LoVo (cell line): ENCODE measurements at regions not wholly inside any gene's neighbourhood (a gene's known extent, or its start where the extent isn't known, plus 50 kb on each side); places are given as distances from the start of the nearest gene placed in this dataset.
"Not testable (repeated sequence)": the region's sequence is repeated elsewhere in the genome, so short reads cannot be mapped to it uniquely, and the experiment has no call there.

Source experiments
- DNase-seq: peaks from one replicate; pipeline ENCODE4 v3.0.0-alpha.2; 2016; ENCODE audit warnings: low spot score

DNA sequence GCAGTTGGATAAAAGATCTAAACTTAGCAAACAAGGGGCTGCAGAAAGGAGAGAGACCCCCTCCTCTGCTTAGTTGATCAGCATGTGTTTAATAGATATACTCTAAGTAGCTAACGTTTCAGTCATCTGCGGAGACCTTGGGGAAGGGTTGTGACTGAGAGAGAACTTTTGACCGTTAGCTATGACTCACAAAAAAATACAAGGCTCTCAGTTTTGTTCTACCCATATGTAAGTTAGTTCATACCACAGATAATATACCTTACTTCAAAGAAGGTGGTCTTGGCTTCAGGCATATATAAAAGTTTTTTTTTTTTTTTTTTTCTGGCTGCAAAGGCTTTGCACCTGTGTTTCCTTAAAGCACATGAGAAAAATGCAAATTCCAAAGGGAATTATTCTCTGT is 258.9 kb downstream of the GJA1 start:
- DNase-seq: no peak

DNA sequence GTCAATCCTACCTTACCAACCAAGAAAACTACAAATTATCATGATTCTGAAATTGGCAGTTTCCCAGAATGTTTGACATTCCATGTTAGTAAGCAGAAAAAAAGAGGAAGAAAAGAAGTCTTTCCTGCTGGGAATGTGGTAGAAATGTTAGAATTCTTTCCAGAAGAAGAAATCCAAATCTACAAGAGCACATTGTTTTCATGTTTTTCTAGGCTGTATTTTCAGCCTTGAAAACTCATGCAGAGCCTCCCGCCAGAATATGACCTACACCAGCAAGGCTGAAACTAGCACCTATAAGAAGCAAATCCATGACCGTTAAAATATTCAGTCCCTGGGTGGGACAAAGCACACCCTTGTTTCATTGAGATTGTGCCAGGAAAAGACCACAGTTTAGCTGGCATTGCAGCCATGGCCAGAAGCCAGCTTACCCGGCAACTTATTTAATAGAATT is 259.4 kb downstream of the GJA1 start:
- no peak for DNase-seq

DNA sequence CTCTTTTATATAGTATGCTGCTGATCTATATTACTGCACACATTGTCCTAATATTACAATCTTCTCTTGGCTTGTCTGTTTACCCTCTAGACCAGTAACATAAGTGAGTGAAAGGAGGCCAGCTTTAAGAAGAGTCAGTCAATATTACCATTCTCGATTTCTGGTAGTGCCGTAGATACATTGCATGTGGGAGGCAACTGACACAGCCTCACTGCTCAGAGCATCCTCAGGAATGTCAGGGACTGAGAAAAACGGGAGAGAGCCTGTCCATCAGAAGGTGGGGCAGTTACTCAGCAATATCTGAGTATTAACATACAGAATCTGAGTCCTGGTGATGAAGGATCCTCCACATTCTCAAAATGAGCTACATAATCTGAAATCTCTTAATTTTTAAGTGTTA is 259.9 kb downstream of the GJA1 start:
- DNase-seq: no peak

DNA sequence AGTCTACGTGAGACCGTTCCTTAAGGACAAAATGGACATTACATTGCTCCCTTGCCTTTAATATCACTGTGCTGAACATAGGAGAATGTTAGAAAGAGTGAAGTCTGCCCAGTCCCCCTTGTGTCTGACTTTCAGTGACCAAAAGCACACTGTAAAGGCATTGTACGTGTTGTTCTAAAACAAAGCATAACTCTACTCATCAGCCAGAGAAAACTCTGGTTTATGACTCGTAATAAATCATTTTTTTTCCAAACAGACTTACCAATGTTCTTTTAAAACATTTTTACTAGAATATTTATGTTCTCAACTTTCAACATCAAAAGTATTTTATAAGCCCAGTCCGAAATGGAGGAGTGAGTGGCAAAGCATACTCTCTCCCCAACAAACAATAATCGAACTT is 262.5 kb downstream of the GJA1 start:
- no peak for DNase-seq

DNA sequence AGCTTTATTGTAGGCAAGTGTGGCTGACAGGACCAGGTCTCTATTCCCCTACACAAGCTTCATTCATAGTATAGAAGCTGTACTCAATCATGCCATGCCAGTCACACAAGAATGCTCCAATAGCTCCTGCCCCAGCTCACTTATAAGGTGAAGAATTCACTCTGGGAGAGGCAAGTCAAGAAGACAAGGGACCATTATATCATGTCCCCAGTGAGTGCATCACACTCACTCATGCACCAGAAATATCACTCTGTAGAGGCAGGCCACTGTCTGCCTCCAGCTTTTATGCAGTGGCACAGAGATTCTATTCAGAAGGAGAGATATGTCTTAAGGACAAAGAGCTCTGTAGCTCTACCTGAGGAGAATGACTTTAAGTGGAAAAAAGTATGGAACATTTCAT is 263.2 kb downstream of the GJA1 start:
- no peak for DNase-seq

DNA sequence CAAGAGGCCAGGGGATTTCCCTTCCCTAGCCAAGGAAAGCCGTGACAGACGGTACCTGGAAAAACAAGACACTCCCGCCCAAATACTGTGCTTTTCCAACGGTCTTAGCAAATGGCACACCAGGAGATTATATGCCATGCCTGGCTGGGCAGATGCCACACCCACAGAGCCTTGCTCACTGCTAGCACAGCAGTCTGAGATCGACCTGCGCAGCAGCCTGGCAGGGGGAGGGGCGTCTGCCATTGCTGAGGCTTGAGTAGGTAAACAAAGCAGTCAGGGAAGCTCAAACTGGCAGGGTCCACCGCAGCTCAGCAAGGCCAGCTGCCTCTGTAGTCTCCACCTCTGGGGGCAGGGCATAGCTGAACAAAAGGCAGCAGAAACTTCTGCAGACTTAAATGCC is 267.7 kb downstream of the GJA1 start:
- not testable (repeated sequence) for DNase-seq

DNA sequence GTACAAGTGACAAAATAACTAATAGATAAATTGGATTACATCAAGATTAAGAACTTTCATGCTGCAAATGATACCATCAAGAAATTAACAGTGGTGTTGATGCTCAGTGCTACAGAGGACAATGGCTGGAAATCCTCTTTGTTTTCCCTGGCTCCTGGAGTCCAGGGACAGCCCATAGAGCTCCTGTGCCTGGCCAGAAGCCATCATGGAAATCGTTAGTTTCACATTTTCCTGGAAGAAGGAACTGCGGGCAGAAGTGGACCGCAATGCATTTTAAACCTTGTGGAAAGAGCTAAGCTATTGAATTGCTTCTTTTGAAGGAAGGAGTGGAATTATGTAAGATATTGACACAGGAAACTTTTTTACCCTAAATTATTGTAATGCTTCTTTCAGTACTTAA is 276.0 kb downstream of the GJA1 start:
- no peak for DNase-seq

DNA sequence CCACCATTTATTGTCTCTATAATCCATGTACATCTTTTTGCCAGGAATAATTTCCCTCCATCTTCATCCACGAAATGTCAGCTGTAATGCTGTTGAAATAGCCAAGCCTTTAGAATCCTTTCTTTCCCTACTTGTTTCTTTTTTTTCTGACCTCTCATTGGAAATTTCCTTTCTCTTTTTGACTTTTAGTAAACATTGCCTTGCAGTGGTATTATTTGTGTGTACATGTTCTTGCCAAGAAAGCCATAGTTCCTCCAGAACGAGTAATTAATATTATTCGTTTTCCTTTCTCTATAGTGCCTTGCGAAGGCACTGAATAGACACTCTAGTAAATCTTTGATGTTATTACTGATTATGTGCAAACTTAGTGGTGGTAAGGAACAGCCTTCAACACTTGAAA is 282.2 kb downstream of the GJA1 start:
- no peak for DNase-seq

DNA sequence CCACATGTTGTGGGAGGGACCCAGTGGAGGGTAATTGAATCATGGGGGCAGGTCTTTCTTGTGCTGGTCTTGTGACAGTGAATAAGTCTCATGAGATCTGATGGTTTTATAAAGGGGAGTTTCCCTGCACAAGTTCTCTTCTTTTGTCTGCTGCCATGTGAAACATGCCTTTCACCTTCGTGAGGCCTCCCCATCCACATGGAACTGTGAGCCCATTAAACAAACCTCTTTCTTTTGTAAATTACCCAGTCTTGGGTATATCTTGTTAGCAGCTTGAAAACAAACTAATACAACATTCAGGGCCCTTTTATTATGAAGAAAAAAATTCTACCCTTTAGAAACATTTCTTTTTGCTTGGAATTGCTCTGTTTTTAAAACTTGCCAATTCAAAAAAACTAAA is 285.4 kb downstream of the GJA1 start:
- DNase-seq: not testable (repeated sequence)

DNA sequence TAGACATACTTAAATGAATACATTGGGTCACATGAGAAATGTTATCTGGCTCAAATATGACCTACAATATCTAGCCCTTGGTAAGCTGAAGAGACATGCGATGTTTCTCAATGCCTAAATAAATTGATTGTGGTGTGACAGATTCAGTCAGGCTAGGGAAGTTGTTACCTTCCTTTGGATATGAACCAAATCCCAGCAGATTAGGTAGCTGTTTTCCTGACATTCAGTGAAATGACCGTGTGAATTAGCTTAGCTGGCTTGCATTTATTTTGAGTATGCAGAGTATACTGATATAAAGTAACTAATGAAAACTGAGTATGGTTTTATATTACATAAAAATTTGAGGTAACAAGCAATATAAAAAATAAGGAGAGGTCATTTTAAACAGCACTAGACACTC is 288.2 kb downstream of the GJA1 start:
- DNase-seq: no peak

DNA sequence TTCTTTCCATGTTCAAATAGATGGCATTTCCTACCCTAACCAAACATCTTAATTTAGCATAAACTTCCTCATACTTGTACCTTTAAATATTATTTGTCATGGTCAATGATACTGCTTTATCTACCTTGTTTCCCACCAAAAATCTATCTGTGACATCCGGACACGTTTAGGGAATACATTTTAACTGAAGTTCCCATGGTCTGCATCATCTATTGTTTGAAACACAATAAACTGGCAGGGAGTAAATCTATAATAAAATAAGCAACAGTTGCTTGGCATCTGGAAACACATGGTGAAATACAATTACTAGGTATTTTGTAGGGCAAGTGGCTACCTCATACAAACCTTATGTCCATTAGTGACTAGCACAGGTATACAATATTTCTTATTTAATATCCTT is 289.1 kb downstream of the GJA1 start:
- no peak for DNase-seq

DNA sequence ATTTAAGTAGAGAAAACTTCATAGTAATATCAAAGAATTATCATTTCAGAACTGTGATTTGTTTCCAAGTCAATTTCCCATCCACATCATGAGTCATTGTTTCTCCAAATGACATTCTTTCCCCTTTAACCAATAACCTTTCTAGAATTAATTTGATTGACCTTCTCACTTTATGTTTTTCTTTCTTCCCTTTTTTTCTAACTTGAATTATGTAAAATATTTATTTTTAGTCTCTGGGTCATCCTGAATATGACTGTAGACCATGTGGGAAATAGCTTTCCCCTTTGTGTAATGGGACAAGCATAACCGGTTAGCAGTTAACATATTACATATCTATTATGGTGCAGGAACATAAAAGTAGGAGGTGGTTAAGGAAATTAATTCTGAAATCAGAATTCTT is 291.1 kb downstream of the GJA1 start:
- DNase-seq: no peak

DNA sequence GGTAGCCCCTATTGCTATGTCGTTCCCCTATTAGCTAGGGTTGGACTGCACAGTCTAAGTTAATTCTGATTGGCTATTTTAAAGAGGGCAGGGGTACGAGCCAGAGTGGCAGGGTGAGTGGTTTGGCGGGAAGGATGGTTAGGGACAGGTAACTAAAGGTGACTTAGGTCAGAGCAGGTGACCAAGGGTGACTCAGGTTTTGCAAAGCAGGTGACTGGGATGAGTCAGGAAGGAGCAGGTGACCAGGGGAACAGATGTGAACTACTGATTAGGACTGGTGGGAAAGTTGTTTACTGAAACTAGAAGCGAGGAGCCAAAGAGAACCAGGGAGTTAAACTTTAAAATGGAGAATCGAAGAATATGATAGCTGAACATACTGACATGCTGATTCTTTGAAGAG is 295.2 kb downstream of the GJA1 start:
- no peak for DNase-seq

DNA sequence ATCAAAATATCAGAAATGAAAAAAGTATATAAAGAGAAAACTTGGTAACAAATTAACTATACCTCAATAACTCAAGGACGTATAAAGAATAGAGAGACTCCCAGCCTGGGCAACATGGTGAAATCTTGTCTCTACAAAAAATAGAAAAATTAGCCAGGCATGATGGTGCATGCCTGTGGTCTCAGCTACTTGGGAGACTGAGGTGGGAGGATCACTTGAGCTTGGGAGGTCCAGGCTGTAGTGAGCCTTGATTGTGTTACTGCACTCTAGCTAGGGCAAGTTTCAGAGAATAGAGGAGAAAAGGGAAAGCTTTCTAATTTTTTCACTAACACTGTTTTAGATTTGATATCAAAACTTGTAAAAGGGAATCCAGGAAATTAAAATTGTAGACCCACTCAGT is 295.9 kb downstream of the GJA1 start:
- DNase-seq: no peak

DNA sequence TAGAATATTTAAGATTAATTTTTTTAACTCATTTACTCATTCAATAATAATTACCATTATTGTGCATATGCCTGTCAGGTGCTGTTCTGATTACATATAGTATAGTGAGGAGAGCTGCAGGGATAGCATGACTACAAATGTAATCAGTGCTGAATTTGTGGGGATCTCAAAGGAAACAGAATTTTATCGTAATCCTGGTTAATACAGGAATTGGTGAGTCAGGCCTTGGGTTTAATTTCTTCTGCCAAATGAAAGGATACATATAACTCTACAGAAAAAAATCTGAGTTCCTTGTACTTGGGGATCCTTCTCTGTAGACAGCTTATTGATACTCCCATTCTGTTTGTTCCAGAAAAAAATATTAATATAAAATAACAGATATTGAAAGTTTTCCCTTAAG is 297.2 kb downstream of the GJA1 start:
- DNase-seq: no peak

DNA sequence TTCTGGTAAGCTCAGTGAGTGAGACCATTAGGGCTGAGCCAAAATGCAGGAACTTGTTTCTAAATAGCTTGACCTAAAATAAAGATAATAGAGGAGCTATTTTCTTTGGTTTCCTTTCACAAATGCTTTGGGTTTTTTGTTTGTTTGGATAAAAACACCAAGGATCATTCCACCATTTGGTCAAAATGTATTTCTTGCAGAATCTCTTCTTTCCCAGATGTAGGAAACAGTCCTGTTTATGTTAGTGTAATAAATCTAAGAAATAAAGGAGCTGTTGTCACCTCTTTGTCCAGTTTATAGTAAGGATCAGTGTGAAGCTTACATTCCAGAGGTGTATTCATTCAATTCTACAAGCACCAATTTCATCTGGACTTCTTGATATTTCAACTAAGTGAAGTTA is 297.8 kb downstream of the GJA1 start:
- DNase-seq: no peak

DNA sequence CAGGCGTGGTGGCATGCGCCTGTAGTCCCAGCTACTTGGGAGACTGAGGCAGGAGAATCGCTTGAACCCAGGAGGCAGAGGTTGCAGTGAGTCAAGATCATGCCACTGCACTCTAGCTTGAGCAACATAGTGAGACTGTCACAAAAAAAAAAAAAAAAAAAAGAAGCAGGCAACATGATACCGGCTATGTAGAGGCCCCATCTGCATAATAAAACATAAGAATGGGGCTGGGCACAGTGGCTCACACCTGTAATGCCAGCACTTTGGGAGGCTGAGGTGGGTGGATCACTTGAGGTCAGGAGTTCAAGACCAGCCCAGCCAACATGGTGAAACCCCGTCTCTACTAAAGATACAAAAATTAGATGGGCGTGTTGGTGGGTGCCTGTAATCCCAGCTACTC is 304.7 kb downstream of the GJA1 start:
- not testable (repeated sequence) for DNase-seq

DNA sequence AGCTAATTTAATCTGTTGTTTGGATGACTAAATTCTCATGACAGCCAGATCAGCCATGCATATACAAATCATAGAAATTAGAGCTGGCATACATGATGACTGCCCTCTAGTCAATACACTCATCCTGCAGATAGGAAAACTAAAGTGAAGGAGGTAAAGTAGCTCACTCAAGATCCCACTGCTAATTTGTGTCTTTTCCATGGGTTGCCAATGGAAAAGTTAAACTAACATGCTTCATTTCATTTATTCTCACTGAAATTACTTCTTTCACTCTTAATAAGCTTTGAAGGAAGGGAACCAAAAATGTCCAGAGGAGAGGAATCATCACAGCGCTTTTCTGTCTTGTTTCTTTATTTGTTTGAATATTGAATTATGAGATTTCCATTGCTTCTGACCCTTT is 308.2 kb downstream of the GJA1 start:
- DNase-seq: no peak

DNA sequence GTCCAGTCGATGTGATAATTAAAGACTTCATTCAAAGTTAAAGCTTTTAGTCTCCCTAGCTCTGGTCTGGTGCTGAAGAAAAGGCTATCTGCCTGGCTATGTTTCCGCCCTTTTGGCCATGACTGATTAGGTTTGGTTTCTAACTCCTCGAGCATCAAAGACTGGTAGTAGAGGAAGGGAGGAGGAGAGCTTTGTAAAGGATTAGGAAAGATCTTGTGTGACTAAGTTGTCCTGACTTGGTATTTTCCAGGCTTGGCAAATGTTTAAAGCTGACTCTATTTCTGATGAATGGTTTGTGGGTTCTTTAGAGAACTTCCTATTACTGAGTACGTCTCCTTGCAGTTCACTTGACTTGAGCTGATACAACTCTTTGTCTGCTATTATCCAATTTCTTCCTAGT is 312.9 kb downstream of the GJA1 start:
- DNase-seq: no peak

DNA sequence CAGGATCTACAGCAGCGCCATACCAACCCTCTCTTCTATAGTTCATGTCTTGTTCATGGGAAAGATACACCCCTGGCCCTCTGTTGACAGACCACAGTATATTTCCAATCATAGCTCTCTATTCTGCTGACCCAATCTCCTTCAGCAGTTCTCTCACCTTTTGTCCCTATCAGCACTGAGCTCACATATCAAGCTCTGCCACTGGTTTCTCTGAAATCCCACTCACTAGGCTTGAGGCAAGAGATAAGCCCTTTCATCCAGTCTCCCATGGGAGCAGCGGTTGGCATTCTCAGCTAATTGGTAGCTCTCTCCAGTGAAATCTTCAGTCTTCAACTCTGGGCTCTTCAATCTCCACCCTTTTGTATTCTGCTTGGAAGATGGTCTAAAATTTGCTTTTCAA is 313.4 kb downstream of the GJA1 start:
- DNase-seq: no peak

DNA sequence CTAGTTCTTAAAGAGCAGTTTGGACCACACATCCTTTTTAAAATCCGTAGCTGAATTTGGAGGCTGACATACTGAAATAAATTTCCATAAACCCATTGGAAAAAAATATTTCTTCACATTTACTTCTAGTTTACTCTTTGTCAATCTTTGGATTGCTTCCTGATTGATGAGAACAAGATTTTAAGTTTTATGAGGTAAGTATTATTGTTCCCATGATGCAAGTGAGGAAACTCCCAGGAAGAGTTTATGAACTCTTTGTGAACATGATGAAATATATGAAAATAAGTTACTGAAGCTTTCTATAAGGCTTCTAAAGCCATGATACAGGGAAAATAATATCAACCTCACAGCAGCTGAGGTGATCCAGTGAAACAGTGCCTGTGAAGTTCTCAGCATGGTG is 320.0 kb downstream of the GJA1 start:
- no peak for DNase-seq

DNA sequence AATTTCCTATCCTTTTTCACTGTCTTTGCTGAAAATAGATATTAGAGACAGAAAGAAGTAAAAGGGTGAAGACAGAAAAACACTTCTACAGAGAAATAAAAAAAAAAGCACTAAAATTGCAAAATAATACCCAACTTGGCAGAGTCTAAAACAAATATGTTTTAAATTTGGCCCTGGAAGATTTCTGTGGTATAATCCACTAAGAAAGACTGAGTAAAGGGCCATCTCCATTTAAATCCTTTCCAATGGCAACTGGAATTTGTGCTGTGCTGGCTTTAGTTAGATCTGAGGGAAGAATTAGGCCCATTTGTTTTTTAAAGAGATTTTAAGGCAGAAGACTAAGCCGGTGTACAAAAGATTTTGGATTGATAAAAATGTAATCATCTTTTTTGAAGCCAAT is 321.2 kb downstream of the GJA1 start:
- no peak for DNase-seq

DNA sequence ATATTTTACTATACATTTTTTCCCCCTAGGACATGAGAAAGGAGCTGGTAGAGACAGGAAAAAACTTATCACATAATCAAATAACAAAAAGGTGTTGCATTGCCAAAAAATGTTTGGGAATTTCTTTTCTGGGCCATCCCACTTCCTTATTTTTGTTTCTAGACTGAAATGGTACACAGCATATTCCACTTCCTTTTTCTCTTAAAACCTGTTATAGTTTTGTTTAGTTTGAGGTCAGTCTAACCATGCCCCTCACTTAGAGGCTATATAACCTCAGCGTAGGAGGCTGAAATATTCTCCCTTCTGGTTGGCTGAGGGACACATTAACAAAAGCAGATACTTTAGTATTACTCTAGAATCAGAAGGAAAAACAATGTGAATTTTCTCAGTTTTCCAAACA is 323.9 kb downstream of the GJA1 start:
- DNase-seq: no peak

DNA sequence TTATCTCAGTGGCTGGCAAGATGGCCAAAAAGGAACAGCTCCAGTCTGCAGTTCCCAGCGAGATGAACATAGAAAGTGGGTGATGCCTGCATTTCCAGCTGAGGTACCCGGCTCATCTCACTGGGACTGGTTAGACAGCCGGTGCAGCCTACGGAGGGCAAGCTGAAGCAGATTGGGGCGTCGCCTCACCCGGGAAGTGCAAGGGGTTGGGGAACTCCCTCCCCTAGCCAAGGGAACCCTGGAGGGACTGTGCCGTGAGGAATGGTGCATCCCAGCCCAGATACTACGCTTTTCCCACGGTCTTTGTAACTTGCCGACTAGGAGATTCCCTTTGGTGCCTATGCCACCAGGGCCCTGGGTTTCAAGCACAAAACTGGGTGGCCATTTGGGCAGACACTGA is 324.7 kb downstream of the GJA1 start:
- DNase-seq: no peak

DNA sequence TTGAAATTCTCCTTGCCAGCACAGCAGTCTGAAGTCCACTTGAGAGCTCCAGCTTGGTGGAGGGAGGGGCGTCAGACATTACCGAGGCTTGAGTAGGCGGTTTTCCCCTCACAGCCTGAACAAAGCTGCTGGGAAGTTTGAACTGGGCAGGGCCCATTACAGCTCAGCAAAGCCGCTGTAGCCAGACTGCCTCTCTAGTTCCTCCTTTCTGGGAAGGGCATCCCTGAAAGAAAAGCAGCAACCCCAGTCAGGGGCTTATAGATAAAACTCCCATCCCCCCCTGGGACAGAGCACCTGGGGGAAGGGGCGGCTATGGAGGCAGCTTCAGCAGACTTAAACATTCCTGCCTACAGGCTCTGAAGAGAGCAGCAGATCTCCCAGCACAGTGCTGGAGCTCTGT is 325.3 kb downstream of the GJA1 start:
- no peak for DNase-seq
